Liver (tissue), 3 donors: ENCODE measurements at regions not wholly inside any gene's neighbourhood (a gene's known extent, or its start where the extent isn't known, plus 50 kb on each side); places are given as distances from the start of the nearest gene placed in this dataset.

Experiments used
- ATF3 ChIP-seq: IDR thresholded peaks from 2 replicates; pipeline ENCODE4 v1.6.1; 2016; ENCODE audit warnings: antibody characterized with exemption
- CTCF ChIP-seq: fragments of 150-350 bp; IDR thresholded peaks from 2 replicates; pipeline ENCODE4 v1.5.1; 2017; ENCODE audit warnings: improper control_type of control experiment, low read depth, low read length; ENCODE audit not compliant: missing input control
- FOXA1 ChIP-seq: IDR thresholded peaks from 2 replicates; pipeline ENCODE4 v1.6.1; 2016; ENCODE audit warnings: antibody characterized with exemption
- GABPA ChIP-seq, 2 donors: IDR thresholded peaks in 1 of 2; conservative IDR thresholded peaks in 1 of 2; 2 replicates each; pipeline ENCODE4 v1.6.1; 2016; ENCODE audit warnings: antibody characterized with exemption in 2 of 2, mild to moderate bottlenecking in 1 of 2, moderate library complexity in 1 of 2
- MAX ChIP-seq: IDR thresholded peaks from 2 replicates; pipeline ENCODE4 v1.6.1; 2016; ENCODE audit warnings: antibody characterized with exemption
- TAF1 ChIP-seq: conservative IDR thresholded peaks from 2 replicates; pipeline ENCODE4 v1.6.1; 2016; ENCODE audit warnings: antibody characterized with exemption, mild to moderate bottlenecking
- YY1 ChIP-seq: IDR thresholded peaks from 2 replicates; pipeline ENCODE4 v1.6.1; 2016; ENCODE audit warnings: antibody characterized with exemption, mild to moderate bottlenecking
- ZBTB33 ChIP-seq: IDR thresholded peaks from 2 replicates; pipeline ENCODE4 v1.6.1; 2016; ENCODE audit warnings: antibody characterized with exemption
- donor health status: healthy.
- donor health status: healthy.

GRCh38 chr21:16538405-16538804 lies 808.6 kb downstream of the USP25 start:
- TF ChIP-seq CTCF (no peak), TAF1 (no peak), MAX (no peak), YY1 (no peak), ZBTB33 (no peak), GABPA (IDR thresholded peaks at IDR 0.05 in 1 of 2, conservative IDR thresholded peaks at IDR 0.05 in 1 of 2) (no peak), ATF3 (no peak), FOXA1 (no peak)
